ENCODE measurements at regions not wholly inside any gene's neighbourhood (a gene's known extent, or its start where the extent isn't known, plus 50 kb on each side); places are given as distances from the start of the nearest gene placed in this dataset.
"Not testable (repeated sequence)": the region's sequence is repeated elsewhere in the genome, so short reads cannot be mapped to it uniquely, and the experiment has no call there.

- no peak for DNase-seq (ENCODE audit: low spot score)
- intact Hi-C loops (cut with DNase I), result no loop called here
Measured at GRCh38 chr5:92320446-92320845, 937.3 kb upstream of the ARRDC3 start.

DNA sequence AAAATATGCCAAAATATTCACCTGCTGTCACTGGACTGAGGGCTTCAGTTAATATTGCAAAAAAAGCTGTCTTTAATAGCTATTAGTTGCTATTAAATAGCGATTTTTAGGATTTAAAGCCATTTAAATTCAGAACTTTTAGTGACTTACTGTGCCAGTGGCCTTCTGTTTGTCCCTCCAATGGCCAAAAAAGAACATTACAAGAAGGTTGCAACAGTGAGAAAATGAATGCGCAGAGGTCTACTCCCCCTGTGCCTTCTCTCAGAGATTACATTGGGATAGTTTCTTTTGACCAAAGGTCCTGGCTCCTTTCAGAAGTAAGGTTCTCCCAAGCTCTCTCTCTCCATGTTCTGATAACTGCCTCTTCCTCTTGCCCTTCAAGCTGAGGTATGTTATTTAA lies 930.3 kb upstream of the ARRDC3 start:
- intact Hi-C loops (cut with DNase I), result no loop called here
- no peak for DNase-seq (ENCODE audit: low spot score)

DNA sequence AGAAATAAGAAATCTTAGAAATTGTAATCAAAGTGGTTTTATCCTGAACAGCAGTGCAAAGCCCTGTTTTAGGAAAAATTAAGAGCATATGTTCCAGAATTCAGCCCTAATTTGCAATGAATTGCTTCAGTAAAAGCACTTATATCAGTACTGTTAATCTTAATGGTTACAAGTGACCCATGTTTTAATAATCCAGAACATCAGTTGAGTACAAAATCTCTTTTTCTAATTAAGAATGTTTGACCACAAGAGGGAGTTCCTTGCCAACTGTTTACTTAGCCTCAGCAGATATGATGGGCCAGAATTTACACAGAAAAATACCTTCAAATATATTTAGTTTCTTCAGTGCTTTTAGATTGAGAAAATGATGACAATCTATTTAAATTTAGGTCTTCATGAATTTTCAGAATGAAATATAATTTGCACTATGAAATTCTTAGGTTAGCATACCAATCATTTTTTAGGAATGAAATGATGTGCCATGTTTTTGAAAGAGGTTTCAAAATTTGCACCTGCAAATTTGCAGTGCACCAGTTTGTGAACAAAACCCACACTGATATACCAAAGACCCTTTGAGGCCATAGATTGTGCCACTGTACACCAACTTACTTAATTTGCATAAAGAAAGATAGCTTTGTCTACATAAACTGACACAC lies 926.3 kb upstream of the ARRDC3 start:
- DNase-seq (ENCODE audit: low spot score), result no peak
- intact Hi-C loops (cut with DNase I), result no loop called here

- intact Hi-C loops (cut with DNase I), result no loop called here
- DNase-seq (ENCODE audit: low spot score), result no peak
Measured at GRCh38 chr5:92308679-92309078, 925.6 kb upstream of the ARRDC3 start.

DNA sequence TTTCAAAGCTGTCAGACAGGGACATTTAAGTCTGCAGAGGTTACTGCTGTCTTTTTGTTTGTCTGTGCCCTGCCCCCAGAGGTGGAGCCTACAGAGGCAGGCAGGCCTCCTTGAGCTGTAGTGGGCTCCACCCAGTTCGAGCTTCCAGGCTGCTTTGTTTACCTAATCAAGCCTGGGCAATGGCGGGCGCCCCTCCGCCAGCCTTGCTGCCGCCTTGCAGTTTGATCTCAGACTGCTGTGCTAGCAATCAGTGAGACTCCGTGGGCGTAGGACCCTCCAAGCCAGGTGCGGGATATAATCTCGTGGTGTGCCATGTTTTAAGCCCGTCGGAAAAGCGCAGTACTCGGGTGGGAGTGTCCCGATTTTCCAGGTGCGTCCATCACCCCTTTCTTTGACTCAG lies 919.2 kb upstream of the ARRDC3 start:
- intact Hi-C loops (cut with DNase I), result not testable (repeated sequence)

GRCh38 chr5:92283521-92283920 lies 900.4 kb upstream of the ARRDC3 start:
- DNase-seq (ENCODE audit: low spot score), result no peak
- intact Hi-C loops (cut with DNase I), result no loop called here

More for the DNA sequence above, 919.2 kb upstream of the ARRDC3 start:
- not testable (repeated sequence) for DNase-seq (ENCODE audit: low spot score)

DNA sequence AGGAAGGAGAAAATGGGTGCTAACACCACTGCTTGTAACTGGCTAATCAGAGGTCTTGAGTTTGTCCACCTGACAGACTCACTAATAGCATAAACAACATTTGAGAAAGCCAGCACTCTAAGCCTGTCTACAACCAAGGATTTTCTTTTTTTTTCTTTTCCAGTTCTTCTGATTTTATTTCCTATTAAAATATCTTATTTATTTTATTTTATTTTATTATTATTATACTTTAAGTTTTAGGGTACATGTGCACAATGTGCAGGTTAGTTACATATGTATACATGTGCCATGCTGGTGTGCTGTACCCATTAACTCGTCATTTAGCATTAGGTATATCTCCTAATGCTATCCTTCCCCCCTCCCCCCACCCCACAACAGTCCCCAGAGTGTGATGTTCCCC lies 888.6 kb upstream of the ARRDC3 start:
- DNase-seq (ENCODE audit: low spot score); intact Hi-C loops (cut with DNase I): not testable (repeated sequence)

GRCh38 chr5:92268343-92268742 lies 885.2 kb upstream of the ARRDC3 start:
- intact Hi-C loops (cut with DNase I), result no loop called here
- no peak for DNase-seq (ENCODE audit: low spot score)

DNA sequence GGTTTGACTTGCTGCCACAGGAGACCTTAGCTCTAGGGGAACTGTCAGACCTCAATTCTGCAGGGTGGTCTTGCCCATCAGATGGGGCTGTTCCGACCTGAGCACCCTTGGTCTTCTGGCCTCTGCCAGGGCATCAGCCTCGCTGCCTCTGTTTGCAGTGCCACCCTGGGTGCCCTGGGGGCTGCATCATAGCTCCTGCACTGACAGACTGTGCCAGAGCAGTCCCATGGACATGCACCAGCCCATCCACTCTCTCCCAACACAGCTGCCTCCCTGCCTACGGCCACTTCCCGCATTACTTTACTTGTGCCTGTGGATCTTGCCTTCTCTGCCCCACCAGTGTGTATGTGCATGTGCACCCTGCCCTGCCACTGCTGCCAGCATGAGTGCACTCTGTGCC lies 884.7 kb upstream of the ARRDC3 start:
- DNase-seq (ENCODE audit: low spot score), result no peak
- intact Hi-C loops (cut with DNase I), result no loop called here

- no peak for DNase-seq (ENCODE audit: low spot score)
- intact Hi-C loops (cut with DNase I), result no loop called here
Measured at GRCh38 chr5:92265804-92266203, 882.7 kb upstream of the ARRDC3 start.

DNA sequence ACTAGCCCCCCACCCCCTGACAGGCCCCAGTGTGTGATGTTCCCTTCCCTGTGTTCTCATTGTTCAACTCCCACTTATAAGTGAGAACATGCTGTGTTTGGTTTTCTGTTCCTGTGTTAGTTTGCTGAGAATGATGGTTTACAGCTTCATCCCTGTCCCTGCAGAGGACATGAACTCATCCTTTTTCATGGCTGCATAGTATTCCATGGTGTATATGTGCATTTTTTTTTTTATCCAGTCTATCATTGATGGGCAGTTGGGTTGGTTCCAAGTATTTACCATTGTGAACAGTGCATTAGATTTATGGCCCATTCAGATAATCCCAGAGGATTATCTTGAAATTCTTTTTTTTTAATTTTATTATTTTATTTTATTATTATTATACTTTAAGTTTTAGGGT lies 872.5 kb upstream of the ARRDC3 start:
- DNase-seq (ENCODE audit: low spot score); intact Hi-C loops (cut with DNase I): not testable (repeated sequence)

DNA sequence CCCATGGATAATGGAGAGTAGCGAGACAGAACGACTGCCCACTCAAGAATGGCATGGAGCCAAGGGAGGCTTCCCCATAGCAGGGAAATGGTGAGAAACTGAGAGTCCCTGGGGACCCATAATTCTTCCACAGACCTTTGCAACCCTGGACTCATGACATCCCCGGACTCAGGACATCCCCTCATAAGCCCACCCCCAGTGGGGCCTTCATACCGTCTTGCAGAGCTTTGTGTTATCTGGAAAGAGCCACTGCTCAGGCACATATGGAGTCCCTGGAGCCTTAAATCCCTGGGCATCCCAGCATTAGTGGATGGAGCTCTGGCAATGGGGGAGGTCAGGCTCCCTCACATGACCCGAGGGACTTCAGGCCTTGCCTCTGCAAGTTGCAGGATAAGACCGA lies 865.4 kb upstream of the ARRDC3 start:
- intact Hi-C loops (cut with DNase I), result no loop called here
- DNase-seq (ENCODE audit: low spot score), result no peak

GRCh38 chr5:92242170-92242569 lies 859.1 kb upstream of the ARRDC3 start:
- intact Hi-C loops (cut with DNase I), result no loop called here

GRCh38 chr5:92237896-92238295 lies 854.8 kb upstream of the ARRDC3 start:
- intact Hi-C loops (cut with DNase I), result no loop called here
- no peak for DNase-seq (ENCODE audit: low spot score)

More at GRCh38 chr5:92242170-92242569, 859.1 kb upstream of the ARRDC3 start:
- no peak for DNase-seq (ENCODE audit: low spot score)

DNA sequence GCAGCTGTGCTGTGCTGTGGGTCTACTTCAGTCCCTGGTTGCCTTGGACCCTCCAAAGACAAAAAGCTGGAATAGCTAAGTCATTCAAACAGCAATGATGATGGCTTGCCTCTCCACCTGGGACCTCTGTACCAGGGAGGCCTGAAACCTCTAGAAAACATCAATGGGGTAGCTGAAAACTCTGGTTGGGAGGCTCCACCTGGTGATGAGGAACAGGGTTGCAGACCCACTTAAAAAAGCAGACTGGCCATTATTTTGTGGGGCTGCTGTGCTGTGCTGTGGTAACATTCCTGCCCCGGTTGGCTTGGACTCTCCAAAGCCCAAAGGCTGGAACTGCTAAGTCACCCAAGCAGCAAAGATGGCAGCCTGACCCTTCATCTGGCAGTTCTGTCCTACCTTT lies 839.3 kb upstream of the ARRDC3 start:
- DNase-seq (ENCODE audit: low spot score), result no peak
- intact Hi-C loops (cut with DNase I), result no loop called here

- intact Hi-C loops (cut with DNase I); DNase-seq (ENCODE audit: low spot score): not testable (repeated sequence)
Measured at GRCh38 chr5:92216852-92217251, 833.7 kb upstream of the ARRDC3 start.

GRCh38 chr5:92215116-92215515 lies 832.0 kb upstream of the ARRDC3 start:
- DNase-seq (ENCODE audit: low spot score), result no peak

GRCh38 chr5:92208265-92208664 lies 825.1 kb upstream of the ARRDC3 start:
- DNase-seq (ENCODE audit: low spot score), result no peak
- intact Hi-C loops (cut with DNase I), result no loop called here

More at GRCh38 chr5:92215116-92215515, 832.0 kb upstream of the ARRDC3 start:
- intact Hi-C loops (cut with DNase I), result no loop called here

DNA sequence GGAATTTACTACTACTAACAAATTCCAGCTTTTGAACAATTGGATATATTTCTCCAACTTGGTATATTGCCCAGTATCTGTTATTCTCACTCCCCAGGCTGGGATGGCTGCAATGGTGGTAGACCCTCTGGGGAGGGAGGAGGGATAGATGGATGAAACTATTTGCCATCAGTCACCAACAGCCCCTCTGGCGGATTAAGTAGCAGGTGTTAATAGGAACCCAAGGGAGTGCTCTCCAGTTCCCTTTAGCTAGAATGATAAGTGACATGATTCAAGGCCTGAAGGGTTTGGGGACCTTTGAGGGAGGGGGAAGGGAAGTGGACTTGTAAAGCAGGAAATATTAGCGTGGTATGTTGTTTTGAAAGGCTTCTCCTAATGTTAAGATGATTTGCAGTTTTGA lies 824.0 kb upstream of the ARRDC3 start:
- intact Hi-C loops (cut with DNase I), result no loop called here
- no peak for DNase-seq (ENCODE audit: low spot score)

DNA sequence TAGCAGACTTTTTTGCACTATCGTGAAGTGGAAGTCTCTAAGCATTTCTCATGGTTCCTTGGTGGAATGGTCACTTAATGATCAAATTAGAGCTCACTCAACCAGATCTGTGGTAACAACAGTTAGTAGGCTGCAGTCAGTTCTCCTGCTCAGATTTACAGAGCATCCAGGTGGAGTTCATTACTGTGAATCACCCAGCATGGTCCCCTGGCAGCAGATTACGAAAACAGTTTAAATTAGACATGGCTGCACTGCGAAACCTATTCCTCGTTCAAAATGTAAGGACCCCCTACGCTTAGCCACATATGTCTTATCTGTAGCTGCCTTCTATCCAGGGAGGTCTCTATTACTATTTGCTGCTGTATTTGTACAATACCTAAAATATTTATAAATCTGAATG lies 823.6 kb upstream of the ARRDC3 start:
- intact Hi-C loops (cut with DNase I), result no loop called here
- DNase-seq (ENCODE audit: low spot score), result no peak

DNA sequence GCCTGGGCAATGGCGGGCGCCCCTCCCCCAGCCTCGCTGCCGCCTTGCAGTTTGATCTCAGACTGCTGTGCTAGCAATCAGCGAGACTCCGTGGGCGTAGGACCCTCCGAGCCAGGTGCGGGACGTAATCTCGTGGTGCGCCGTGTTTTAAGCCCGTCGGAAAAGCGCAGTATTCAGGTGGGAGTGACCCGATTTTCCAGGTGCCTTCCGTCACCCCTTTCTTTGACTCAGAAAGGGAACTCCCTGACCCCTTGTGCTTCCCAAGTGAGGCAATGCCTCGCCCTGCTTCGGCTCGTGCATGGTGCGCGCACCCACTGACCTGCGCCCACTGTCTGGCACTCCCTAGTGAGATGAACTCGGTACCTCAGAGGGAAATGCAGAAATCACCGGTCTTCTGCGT lies 815.9 kb upstream of the ARRDC3 start:
- intact Hi-C loops (cut with DNase I); DNase-seq (ENCODE audit: low spot score): not testable (repeated sequence)

GRCh38 chr5:92181656-92182055 lies 798.5 kb upstream of the ARRDC3 start:
- intact Hi-C loops (cut with DNase I), result no loop called here

More at GRCh38 chr5:92181656-92182055, 798.5 kb upstream of the ARRDC3 start:
- DNase-seq (ENCODE audit: low spot score), result no peak
